ENCODE measurements at regions not wholly inside any gene's neighbourhood (a gene's known extent, or its start where the extent isn't known, plus 50 kb on each side); places are given as distances from the start of the nearest gene placed in this dataset.
A peak's percentile ranks its signal among the peaks of the same experiment; 100 is the strongest.

DNA sequence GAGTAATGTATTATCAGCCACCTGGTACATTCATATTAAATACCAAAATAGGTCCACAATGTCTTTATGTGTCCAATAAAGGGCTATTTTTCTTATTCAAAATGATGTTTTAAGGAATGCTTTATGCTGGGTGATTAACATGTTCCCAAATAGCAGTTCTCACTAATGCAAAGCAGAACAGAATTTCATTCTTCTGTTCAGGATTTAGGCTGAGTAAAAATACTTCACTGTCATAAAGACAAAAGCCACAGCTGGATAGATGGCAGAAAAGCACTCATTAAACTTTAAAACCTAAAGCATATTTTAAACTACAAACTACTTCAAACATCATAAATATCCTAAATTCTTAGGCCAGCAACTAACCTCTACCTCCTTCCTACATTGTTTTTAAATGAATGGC lies 244.0 kb downstream of the TMA16 start:
- DNase-seq (ENCODE audit: low read depth, low spot score) = no peak
- no peak overlapping the region for H3K4me3 ChIP-seq (ENCODE audit: low read length)

DNA sequence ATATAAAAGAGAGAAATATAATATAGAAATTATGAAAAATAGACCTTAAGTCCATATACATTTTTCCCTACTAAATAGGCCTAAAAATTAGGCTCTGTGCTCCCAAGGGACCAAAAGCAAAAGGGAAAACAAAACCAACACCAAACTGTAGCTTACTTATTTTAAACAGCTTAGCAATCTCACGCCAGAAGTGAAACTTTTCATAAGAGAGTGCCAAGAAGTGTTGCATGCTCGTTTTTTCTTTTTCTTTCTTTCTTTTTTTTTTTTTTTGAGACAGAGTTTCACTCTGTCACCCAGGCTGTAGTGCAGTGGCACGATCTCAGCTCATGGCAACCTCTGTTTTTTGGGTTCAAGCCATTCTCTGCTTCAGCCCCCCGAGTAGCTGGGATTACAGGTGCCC lies 250.4 kb downstream of the TMA16 start:
- no peak overlapping the region for H3K4me3 ChIP-seq (ENCODE audit: low read length)
- no peak for DNase-seq (ENCODE audit: low read depth, low spot score)

DNA sequence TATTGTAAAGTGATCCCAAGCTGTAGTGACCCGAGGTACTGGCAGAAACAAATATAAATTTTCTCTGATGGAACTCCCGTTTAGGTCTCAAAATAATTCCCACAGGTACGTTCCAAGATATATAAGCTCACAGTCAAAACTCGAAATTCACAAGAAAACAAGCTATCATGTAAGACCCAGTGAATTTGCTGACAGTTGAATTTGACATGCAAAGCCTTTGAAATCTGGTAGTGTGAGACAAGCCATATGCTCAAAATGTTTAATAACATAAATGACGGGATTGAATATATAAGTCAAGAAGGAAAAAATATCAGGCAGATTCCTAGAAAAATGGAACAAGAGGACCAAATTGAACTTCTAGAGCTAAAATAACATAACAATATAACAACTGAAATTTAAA lies 252.8 kb downstream of the TMA16 start:
- DNase-seq (ENCODE audit: low read depth, low spot score) = no peak
- no peak overlapping the region for H3K4me3 ChIP-seq (ENCODE audit: low read length)

DNA sequence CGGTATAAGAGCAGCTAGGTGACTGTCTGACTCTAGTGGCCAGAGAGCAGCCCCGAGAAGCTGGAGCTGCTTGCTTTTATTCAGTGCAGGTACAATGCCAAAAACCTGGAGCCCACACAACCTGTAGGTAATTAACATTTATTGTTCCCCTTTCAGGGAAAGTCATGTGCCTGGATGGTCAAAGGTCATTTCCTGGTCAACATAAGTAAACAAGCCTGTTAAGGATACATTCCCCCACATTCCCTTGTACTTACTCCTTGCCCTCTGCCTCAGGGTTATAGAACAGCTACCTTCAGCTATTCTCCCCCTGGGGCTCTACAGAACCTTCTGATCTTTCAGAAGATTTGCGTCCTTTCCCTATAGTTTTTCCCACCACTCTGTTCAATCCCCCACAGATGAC lies 253.4 kb downstream of the TMA16 start:
- no peak overlapping the region for H3K4me3 ChIP-seq (ENCODE audit: low read length)
- no peak for DNase-seq (ENCODE audit: low read depth, low spot score)

DNA sequence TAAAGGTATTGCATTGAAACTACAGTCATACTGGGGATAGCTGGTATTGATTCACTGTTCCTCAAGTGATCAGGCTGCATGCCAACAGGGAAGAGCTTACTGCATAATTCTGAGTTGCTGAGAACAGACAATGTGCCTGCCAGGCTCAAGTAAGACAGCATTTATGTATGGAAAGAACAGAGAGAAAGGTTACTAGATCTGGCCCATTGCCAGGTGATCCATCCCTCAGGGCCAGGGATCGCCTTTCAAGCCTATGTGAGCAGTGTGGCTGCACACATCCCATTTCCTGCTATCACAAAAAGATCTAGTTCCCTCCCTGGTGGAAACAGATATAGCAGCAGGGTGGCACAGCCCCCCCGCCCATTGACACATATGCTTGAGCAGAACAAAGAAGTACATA lies 254.0 kb downstream of the TMA16 start:
- H3K4me3 ChIP-seq (ENCODE audit: low read length) = no peak overlapping the region
- no peak for DNase-seq (ENCODE audit: low read depth, low spot score)

DNA sequence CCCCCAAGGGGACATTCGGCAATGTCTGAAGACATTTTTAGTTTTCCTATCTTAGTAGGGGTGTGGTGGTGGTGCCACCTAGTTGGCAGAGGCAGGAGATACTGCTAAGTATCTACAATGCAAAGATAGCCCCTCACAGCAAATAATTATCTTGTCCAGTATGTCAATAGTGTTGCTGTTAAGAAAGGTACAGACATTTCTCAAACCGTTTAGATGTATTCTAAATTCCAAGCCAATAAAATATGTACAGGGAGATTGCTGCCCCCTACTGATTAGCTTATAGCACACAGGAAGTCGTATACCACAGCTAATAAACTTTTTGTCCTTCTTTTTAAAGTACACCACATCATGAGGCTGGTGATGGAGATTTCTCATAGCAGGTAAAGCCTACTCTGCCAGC lies 260.5 kb downstream of the TMA16 start:
- peak; percentile 20 for DNase-seq (ENCODE audit: low read depth, low spot score)

DNA sequence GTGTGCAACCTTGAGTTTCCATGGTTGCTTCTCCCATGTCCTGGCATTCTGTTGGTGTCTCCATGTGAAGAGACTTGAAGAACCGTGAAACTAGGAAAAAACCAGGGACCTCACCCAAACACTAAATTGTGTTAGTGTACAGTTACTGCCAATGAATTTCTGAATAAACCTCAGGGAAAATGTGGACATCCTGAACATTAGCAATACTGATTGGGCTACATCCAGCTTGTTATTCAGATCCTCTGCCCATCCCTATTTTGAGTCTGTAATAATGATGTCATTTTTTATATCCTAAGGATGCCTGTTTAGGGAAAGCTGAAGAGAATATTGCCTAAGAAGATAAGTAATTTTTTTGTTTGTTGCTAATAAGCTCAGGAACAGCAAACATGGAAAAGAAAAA lies 262.7 kb downstream of the TMA16 start:
- H3K4me3 ChIP-seq (ENCODE audit: low read length) = no peak overlapping the region
- DNase-seq (ENCODE audit: low read depth, low spot score) = no peak

More for the DNA sequence above, 260.5 kb downstream of the TMA16 start:
- H3K4me3 ChIP-seq (ENCODE audit: low read length) = no peak overlapping the region

DNA sequence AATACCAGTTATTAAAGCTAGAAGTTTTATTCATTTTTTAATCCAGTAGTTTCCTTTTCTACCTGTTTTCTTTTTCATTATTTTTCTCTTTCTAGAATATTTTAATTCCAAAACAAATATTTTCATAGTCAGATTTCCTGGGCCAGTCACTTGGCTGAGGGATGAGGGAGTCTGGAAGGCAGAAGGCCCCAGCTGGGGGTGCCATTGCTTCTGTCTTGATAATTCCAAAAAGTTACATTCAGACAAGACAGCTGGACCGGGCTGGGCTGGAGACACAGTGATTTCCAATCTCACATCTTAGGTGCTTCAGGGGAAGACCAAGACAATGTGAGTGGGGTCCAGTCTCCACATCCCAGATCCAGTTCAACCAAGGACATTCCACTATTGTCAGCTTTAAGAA lies 263.5 kb downstream of the TMA16 start:
- no peak overlapping the region for H3K4me3 ChIP-seq (ENCODE audit: low read length)
- no peak for DNase-seq (ENCODE audit: low read depth, low spot score)

DNA sequence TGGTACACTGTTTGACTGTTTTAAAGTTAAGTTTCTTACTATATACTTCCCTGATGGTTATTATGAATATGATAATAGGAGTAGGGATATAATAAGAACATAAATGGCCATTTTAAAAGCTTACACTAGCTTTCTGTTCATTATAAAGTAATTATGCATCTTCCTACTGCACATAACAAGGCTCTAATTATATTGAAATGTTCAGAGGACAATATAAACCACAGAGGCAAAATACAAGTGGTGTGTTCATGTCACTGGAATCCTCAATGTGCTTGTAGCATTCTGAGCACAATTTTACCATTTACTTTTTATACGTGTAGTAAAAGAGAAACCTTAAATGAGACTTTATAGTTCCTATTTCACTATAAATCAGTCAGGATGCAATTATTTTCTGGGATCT lies 268.3 kb downstream of the TMA16 start:
- no peak overlapping the region for H3K4me3 ChIP-seq (ENCODE audit: low read length)
- DNase-seq (ENCODE audit: low read depth, low spot score) = no peak

DNA sequence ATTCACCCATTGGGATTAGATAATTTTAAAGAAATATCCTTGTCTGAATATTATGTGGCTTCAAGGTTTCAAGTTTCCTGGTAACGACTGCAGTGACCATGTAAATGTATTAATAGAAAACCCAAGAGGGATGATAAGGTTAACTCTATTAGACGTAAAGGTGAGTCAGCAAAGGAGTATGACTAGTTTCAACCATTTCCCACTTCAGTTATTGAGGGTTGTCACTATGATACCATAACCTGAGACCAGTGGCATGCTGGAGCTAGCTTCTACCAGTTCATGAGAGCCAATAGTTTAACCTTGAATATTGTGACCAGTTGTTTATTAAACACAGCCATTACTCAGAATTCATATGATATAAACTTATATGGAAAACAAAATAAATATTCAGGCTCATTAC lies 270.1 kb downstream of the TMA16 start:
- no peak overlapping the region for H3K4me3 ChIP-seq (ENCODE audit: low read length)
- DNase-seq (ENCODE audit: low read depth, low spot score) = no peak

DNA sequence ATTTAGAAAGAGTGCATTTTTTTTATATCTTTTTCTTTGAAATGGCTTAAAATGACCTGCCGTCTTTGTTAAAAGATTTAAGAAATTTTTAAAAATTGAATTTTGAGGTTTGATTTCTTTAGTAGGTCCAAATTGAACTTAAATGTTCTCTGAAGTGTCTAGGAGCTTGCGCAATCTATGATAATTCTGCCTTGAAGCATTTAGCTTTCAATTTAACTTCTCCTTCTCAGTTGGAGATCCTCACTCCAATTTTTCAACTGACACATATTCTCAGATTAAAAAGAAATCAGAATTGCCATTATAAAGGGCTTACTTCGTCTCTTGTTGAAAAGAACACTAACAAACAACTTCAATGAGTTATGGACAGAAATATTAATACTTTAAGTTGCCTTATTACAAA lies 273.5 kb downstream of the TMA16 start:
- DNase-seq (ENCODE audit: low read depth, low spot score) = no peak
- H3K4me3 ChIP-seq (ENCODE audit: low read length) = no peak overlapping the region

DNA sequence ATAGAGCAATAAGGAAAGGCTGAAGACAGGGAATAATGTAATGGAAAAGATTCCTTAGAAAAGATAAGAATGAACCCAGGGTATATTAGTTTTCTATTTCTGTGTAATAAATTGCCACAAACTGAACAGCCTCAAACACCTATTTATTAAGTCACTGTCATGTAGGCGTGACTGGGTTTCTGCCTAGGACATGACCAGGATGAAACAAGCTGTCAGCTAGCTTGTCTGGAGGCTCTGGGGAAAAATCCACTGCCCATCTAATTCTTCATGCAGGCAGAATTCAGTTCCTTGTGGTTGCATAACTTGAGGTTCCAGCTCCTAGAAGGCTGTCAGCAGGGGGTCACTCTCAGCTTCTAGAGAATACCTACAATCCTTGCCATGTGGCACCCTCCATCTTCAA lies 277.7 kb downstream of the TMA16 start:
- DNase-seq (ENCODE audit: low read depth, low spot score) = no peak
- no peak overlapping the region for H3K4me3 ChIP-seq (ENCODE audit: low read length)

DNA sequence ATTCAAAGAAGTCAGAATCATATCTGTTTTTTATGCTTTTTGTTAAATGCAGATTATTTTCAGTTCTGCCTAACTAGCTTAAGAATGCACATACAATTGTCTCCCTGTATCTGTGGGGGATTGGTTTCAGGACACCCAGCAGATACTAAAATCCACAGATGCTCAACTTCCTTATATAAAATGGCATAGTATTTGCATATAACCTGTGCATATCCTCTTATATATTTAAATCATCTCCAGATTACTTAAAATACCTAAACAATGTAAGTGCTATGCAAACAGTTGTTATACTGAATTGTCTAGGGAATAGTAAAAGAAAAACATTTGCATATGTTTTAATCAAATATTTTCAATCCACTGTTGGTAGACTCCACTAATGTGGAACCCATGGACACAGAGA lies 279.4 kb downstream of the TMA16 start:
- H3K4me3 ChIP-seq (ENCODE audit: low read length) = no peak overlapping the region
- no peak for DNase-seq (ENCODE audit: low read depth, low spot score)

DNA sequence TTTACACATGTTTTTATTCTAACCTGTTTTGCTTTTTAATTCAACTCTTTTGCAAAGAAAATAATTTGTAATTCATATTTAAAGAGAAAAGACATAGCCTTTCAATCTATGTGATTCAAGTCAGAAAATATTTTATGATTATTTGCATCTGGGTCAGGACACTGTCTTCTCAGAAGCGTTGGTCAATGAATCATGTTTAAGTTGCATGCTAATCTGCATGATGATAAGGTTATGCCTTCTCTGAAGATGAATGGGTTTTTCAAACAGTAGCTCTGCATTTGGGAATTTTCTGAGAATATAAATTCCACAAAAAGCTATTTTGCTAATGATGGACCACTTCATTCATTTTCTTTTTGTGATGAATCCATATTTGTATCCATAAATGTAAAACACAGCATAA lies 282.5 kb downstream of the TMA16 start:
- DNase-seq (ENCODE audit: low read depth, low spot score) = no peak
- H3K4me3 ChIP-seq (ENCODE audit: low read length) = no peak overlapping the region

DNA sequence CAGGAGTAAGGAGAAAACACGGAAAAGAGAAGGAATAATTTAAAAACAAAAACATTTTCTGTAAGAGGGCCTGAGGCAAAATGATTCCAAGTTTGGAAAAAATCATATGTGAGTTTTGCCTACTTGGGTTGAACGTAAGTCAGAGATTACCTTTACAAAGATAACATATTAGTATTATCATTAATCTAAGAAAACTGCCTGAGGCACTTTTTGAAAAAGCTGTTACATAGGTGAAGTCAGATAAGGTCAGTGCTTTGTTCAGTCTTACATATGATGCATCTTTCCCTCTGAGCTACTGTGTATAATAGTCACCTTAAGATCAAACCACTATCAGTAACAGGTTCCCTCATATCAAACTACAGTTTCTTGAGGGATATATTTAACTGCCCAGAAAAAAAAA lies 287.2 kb downstream of the TMA16 start:
- DNase-seq (ENCODE audit: low read depth, low spot score) = no peak
- H3K4me3 ChIP-seq (ENCODE audit: low read length) = no peak overlapping the region

DNA sequence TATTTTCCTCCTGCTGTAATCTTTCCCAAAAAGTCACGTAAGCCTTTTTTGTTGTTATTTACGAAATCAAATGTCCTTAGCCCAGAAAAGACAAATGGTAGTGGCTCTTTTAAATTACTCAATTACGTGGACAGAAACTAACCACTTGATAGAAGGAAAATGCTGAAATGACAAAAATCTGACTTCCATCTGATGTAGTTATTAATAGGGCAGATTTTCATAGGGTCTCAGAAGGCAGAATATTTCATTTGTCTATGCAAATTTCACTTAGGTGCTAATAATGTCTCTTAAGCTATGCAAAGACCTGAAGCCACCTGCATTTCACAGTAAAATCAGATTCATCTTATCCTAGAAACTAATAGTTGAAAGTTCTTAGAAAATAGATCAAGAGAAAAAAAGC lies 295.7 kb downstream of the TMA16 start:
- H3K4me3 ChIP-seq (ENCODE audit: low read length) = no peak overlapping the region
- DNase-seq (ENCODE audit: low read depth, low spot score) = no peak

DNA sequence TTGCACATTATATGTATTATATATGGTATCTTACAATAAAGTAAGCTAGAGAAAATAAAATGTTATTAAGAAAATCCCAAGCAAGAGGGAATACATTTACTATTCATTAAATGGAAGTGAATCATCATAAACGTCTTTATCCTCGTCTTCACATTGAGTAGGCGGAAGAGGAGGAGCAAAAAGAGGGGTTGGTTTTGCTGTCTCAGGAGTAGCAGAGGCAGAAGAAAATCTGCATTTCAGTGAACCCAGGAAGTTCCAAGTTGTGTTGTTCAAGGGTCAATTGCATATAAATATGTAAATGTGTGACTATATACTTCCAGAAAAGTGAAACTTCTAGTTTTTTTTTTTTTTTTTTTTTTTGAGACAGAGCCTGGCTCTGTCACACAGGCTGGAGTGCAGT lies 301.4 kb downstream of the TMA16 start:
- DNase-seq (ENCODE audit: low read depth, low spot score) = no peak
- H3K4me3 ChIP-seq (ENCODE audit: low read length) = no peak overlapping the region

DNA sequence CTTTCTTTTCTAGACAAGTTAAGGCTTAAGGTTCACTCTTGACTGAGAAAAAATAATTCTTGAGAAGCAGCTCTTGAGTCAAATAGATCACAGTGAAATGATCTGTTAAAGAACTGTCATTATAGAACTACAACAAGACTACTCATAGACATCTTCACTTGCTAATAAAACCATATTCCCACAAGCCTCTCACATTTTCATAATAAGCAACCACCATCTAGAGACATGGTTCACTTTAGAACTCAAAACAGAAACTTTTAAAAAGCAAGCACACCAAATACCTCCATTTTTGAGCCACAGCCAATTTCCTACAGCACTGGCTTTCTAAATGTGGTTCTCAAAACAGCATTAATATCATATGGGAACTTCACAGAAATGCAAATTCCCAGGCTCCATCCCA lies 309.5 kb downstream of the TMA16 start:
- no peak overlapping the region for H3K4me3 ChIP-seq (ENCODE audit: low read length)
- DNase-seq (ENCODE audit: low read depth, low spot score) = no peak

DNA sequence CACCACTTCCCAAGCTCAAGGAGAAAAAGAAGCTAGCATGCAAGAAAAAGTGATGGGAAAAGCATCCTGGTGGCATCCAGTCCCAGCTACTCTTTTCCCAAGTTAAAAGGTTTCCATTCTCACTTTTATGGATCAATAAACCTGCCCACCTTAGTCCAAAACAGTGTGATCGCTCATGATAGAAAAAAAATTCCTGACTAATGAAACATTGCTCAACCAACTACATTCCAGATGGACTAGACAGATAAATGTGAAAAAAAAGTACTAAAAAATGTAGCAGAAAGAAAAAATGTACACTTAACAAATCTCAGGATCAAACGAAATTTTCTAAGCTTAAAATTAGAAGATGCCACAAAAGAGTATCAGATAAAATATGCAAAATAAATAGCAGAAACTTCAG lies 312.2 kb downstream of the TMA16 start:
- no peak for DNase-seq (ENCODE audit: low read depth, low spot score)
- H3K4me3 ChIP-seq (ENCODE audit: low read length) = no peak overlapping the region

DNA sequence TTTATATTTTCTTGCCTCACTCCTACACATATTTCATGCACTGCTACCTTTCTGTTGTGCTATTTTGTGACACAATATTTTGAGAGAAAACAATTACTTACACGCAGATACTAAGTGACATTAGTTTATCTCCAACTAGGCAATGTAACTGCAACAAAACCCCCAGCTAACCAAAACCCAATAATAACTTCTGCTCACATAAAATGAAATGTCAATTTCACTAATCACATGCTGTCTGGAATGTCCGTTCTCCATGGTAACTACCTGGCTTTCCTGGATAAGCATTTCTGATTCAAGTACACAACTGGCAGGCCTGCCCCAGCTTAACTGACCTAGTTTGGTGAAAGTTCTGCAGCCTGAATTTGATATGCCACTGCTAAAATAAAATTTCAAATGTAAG lies 313.5 kb downstream of the TMA16 start:
- no peak for DNase-seq (ENCODE audit: low read depth, low spot score)
- H3K4me3 ChIP-seq (ENCODE audit: low read length) = no peak overlapping the region

DNA sequence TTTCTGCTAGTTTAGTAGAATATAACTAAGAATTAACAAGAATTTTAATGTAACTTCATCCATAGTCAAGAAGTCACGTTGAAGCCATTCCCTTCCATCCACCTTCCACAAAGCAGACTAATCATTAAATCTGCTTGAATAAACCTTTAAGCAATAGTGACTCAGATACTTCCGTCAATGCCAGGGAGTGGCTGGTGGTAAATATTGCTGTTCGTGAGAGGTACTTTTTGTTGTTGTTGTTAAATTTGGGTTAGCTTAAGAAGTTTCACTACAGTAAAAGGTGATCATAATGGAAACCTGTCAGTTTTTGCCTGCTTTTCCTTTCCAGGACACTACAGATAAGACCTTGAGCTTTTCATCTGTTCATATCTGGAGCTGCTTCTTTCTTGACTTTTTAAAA lies 316.3 kb downstream of the TMA16 start:
- H3K4me3 ChIP-seq (ENCODE audit: low read length) = no peak overlapping the region
- DNase-seq (ENCODE audit: low read depth, low spot score) = no peak

DNA sequence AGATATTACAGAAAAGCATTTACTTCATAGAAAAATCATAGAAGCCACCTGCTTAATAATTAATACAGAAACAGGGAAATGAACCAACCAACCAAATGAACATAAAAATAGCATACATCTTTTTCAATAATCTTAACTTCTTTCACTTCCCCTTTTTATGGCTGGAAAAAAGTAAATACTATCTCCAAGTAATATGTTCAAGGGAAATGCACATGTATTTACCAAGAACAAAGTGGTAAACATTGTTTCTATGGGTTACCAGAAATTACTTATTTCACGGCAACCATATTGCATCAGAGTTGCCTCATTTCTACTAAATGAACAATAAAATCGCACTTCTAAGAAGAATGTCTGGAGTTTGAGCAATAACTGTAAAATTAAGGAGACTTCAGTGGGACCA lies 321.3 kb downstream of the TMA16 start:
- no peak for DNase-seq (ENCODE audit: low read depth, low spot score)
- no peak overlapping the region for H3K4me3 ChIP-seq (ENCODE audit: low read length)
